ENCODE measurements at regions not wholly inside any gene's neighbourhood (a gene's known extent, or its start where the extent isn't known, plus 50 kb on each side); places are given as distances from the start of the nearest gene placed in this dataset.
A peak's percentile ranks its signal among the peaks of the same experiment; 100 is the strongest.

DNA sequence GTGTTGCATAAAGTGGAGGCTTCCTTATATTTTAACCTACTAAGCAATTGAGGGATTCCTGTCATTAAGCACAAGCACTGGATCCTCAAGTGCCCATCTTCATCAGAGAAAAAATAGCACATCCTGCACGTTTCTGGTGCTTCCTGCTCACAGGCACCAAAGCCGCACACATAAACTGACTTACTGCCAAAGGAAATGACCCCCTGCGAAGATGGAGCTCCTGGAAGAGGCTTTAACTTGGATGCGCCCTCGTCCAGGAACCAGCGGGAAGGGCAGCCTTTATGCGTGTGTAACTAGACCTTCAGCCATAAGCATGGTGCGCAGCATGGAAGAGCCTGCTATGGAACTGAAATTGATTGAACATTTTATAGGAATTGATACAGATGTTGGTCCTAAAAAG lies 188.7 kb downstream of the FTCDNL1 start:
- TF ChIP-seq PRDM10 (tag by site-specific recombination; IDR thresholded peaks at IDR 0.05) (0 out of 2 replicates have a peak, but pooled peaks have one; percentile 31), GLIS1 (tag by site-specific recombination; IDR thresholded peaks at IDR 0.05) (peak; percentile 79), ZIC2 (tag by site-specific recombination; IDR thresholded peaks at IDR 0.05) (0 out of 2 replicates have a peak, but pooled peaks have one; percentile 15), ZNF341 (tag by site-specific recombination; IDR thresholded peaks at IDR 0.05; ENCODE audit: low read depth) (peak; percentile 64), ZBTB1 (tag by site-specific recombination; IDR thresholded peaks at IDR 0.05) (no peak)
- ChIA-PET POLR2A (no interaction called here), CTCF (interaction anchor here (0.7 kb wide), 1 partner anchor 95 kb away, joined by 4 read pairs; no protein-coding TSS in a partner anchor)
- Histone ChIP-seq H3K9me3 (ENCODE audit: control insufficient read depth, insufficient read depth, low read depth, low read length) (no peaks in the 10 kb centered on the region), H3K4me3 (ENCODE audit: low read depth, low read length) (no peak overlapping the region), H3K4me1 (ENCODE audit: control insufficient read depth, insufficient read depth, low read length) (no peaks in the 10 kb centered on the region), H3K27ac (ENCODE audit: extremely low read depth, low read depth, low read length) (no peak overlapping the region), H3K36me3 (ENCODE audit: control insufficient read depth in 2 of 2, insufficient read depth in 1 of 2, low read length in 2 of 2) (no peaks in the 10 kb centered on the region)

DNA sequence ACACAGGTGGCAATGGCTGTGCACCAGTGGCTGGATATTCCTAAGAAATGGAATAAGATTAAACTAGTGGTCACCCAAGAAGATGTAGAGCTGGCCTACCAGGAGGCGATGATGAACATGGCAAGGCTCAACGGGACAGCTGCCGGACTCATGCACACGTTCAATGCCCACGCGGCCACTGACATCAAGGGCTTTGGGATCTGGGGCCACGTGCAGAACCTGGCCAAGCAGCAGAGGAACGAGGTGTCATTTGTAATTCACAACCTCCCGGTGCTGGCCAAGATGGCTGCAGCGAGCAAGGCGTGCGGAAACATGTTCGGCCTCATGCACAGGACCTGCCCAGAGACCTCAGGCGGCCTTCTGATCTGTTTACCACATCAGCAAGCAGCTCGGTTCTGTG lies 190.8 kb downstream of the FTCDNL1 start:
- no peaks in the 10 kb centered on the region for H3K4me1 ChIP-seq (ENCODE audit: control insufficient read depth, insufficient read depth, low read length)
- H3K4me3 ChIP-seq (ENCODE audit: low read depth, low read length): no peak overlapping the region
- H3K9me3 ChIP-seq (ENCODE audit: control insufficient read depth, insufficient read depth, low read depth, low read length): no peaks in the 10 kb centered on the region
- CTCF ChIA-PET: no interaction called here
- POLR2A ChIA-PET: no interaction called here
- TF ChIP-seq ZNF2 (tag by site-specific recombination; IDR thresholded peaks at IDR 0.05) (no peak), ZNF549 (tag by site-specific recombination; IDR thresholded peaks at IDR 0.05) (no peak)
- H3K27ac ChIP-seq (ENCODE audit: extremely low read depth, low read depth, low read length): no peak overlapping the region
- no peaks in the 10 kb centered on the region for H3K36me3 ChIP-seq (ENCODE audit: control insufficient read depth in 2 of 2, insufficient read depth in 1 of 2, low read length in 2 of 2)

GRCh38 chr2:199659207-199659606 lies 191.8 kb downstream of the FTCDNL1 start:
- no peaks in the 10 kb centered on the region for H3K9me3 ChIP-seq (ENCODE audit: control insufficient read depth, insufficient read depth, low read depth, low read length)
- H3K36me3 ChIP-seq (ENCODE audit: control insufficient read depth in 2 of 2, insufficient read depth in 1 of 2, low read length in 2 of 2): no peaks in the 10 kb centered on the region
- no peaks in the 10 kb centered on the region for H3K4me1 ChIP-seq (ENCODE audit: control insufficient read depth, insufficient read depth, low read length)
- CTCF ChIA-PET: no interaction called here
- H3K4me3 ChIP-seq (ENCODE audit: low read depth, low read length): no peak overlapping the region
- TF ChIP-seq ZNF560 (tag by site-specific recombination; IDR thresholded peaks at IDR 0.05; ENCODE audit: borderline replicate concordance): no peak
- no peak for TF ChIP-seq ZNF26 (tag by site-specific recombination; IDR thresholded peaks at IDR 0.05)
- TF ChIP-seq ZBTB8A (tag by site-specific recombination; IDR thresholded peaks at IDR 0.05): peak; percentile 57
- TF ChIP-seq, protein P1, sequence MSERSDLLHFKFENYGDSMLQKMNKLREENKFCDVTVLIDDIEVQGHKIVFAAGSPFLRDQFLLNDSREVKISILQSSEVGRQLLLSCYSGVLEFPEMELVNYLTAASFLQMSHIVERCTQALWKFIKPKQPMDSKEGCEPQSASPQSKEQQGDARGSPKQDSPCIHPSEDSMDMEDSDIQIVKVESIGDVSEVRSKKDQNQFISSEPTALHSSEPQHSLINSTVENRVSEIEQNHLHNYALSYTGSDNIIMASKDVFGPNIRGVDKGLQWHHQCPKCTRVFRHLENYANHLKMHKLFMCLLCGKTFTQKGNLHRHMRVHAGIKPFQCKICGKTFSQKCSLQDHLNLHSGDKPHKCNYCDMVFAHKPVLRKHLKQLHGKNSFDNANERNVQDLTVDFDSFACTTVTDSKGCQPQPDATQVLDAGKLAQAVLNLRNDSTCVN (tag by site-specific recombination; optimal IDR thresholded peaks at IDR 0.05): peak; percentile 23
- 0 out of 2 replicates have a peak, but pooled peaks have one; percentile 30 for TF ChIP-seq ZNF341 (tag by site-specific recombination; IDR thresholded peaks at IDR 0.05; ENCODE audit: low read depth)
- no peak for TF ChIP-seq ZNF266 (tag by site-specific recombination; IDR thresholded peaks at IDR 0.05; ENCODE audit: low read depth)
- no peak for TF ChIP-seq ZNF624 (tag by site-specific recombination; IDR thresholded peaks at IDR 0.05)
- POLR2A ChIA-PET: no interaction called here
- no peak overlapping the region for H3K27ac ChIP-seq (ENCODE audit: extremely low read depth, low read depth, low read length)

All from HEK293 (cell line).